IPS-18c (cell line): ENCODE measurements at regions not wholly inside any gene's neighbourhood (a gene's known extent, or its start where the extent isn't known, plus 50 kb on each side); places are given as distances from the start of the nearest gene placed in this dataset.
"Not testable (repeated sequence)": the region's sequence is repeated elsewhere in the genome, so short reads cannot be mapped to it uniquely, and the experiment has no call there.

ENCODE experiments used
- H3K4me3 ChIP-seq: 2 replicates; pipeline ENCODE4 v1.7.0; 2013; ENCODE audit warnings: low read depth, mild to moderate bottlenecking, low read length, moderate library complexity; ENCODE audit not compliant: insufficient read depth
- H3K9me3 ChIP-seq: one replicate; pipeline ENCODE4 v1.6.1; 2013; ENCODE audit warnings: mild to moderate bottlenecking, low read length, moderate library complexity; ENCODE audit not compliant: control insufficient read depth, insufficient read depth

DNA sequence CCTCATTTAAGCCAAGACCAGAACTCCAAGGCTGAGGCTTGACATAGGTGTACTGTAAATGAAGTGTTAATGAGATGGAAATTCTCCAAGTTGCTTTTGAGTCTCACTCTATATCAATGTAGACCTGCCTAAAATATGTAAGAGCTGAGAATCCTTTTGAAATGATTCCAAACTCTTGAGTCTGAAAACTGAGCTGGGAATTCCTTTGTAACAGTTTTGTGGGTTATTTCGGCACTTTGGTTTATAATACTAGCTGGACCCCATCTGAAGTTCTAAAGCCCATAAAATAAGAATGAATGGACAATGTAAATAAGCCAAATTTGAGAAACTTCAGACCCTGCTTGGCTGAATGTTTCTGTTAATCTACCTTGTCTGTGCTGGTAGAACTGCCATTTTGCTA, 558.9 kb downstream of the TTLL7 start:
- H3K9me3 ChIP-seq, H3K4me3 ChIP-seq: not testable (repeated sequence)

DNA sequence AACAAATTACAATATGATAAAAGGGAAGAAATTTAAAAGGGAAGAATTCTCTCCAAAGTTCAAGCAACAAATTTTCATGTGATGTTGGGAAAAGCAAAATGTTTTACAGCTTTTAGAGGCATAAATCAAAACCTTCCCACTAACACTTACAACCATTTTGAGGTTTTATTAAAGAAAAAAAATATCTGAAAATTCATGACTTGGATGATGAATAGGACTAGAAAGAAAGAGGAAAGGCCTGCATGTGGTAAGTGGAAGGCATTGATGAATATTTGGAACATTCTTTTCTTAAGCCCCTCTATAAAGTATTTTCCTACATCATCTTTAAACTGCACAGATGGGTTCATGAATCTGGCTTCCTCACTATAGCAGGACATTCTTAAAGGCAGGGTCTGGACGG, 560.6 kb downstream of the TTLL7 start:
- H3K4me3 ChIP-seq, H3K9me3 ChIP-seq: not testable (repeated sequence)

DNA sequence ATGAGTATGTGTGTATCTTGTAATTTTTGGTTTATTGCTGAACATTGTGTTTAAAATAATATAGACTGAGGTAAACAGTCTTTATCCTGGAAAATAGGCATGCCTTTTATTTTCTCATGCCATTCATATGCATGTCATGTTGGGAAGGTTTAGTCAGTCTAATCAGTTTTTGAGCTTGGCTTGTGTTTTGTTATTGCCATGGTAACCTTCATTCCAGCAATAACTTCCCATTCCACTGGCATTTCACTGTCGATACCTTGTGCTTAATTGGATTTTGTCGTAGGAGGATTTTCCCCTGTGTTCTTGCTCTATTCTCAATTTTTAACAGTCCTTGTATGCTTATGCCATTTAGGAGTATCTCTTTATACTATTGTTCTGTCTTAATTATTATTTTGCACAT, 563.6 kb downstream of the TTLL7 start:
- H3K9me3 ChIP-seq, H3K4me3 ChIP-seq: not testable (repeated sequence)

GRCh38 chr1:83427566-83427965, 571.4 kb downstream of the TTLL7 start:
- H3K4me3 ChIP-seq, H3K9me3 ChIP-seq: not testable (repeated sequence)

- not testable (repeated sequence) for H3K9me3 ChIP-seq
These were observed 575.5 kb downstream of the TTLL7 start for GRCh38 chr1:83423382-83423781.

DNA sequence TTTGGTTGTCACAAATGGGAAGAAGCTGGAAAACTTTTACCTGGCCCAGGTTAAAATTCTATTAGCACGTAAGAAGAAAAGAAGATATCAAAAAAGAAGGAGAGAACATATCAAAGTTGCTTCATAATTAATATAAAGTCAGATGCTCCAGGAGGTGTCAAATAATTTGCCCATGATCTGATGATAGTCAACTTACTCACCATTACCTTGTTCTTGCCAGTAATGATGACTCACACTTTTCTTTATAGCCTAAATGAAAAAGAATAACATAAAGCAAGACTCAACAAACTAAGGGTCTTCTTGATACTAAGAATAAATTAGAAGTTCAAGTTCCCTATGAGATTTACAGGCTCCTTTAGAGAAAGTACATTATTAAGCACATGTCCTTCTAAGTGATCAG, 580.4 kb downstream of the TTLL7 start:
- H3K9me3 ChIP-seq: no peaks in the 10 kb centered on the region
- H3K4me3 ChIP-seq: no peak overlapping the region

More at GRCh38 chr1:83423382-83423781, 575.5 kb downstream of the TTLL7 start:
- H3K4me3 ChIP-seq: not testable (repeated sequence)

GRCh38 chr1:83413839-83414107, 585.2 kb downstream of the TTLL7 start:
- H3K9me3 ChIP-seq, H3K4me3 ChIP-seq: not testable (repeated sequence)

- not testable (repeated sequence) for H3K4me3 ChIP-seq, H3K9me3 ChIP-seq
These were observed 588.1 kb downstream of the TTLL7 start for GRCh38 chr1:83410746-83411413.

DNA sequence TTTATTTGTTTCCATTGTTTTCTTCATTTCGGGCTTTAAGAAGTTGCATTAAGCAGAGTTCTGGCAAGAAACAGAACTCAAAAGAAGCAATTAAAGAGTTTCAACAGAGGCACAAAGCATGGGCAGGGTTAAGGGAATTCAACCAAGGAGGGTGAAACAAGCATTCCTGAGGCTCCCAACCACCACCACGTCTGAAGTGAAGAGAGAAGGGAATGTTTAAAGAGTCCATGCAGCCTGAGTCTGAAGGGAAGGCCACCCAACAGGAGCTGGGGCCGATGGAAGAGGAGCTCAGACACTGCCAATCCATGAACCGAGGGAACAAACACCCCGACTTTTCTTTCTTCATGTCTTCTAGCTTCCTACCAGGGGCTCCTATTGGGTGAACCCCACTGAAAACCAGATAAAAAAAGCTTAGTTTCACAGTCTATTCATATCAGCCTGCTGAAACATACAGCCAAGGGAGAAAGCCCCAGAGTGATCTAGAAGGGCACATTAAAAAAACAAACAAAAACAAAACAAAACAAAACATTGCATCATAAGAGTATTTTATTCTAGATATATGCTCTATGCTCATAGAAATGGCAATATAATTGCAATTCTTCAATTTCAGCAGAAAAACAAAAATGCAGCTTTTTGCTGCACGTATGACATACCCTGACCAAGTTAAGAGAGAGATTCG, 592.1 kb downstream of the TTLL7 start:
- H3K9me3 ChIP-seq, H3K4me3 ChIP-seq: not testable (repeated sequence)

DNA sequence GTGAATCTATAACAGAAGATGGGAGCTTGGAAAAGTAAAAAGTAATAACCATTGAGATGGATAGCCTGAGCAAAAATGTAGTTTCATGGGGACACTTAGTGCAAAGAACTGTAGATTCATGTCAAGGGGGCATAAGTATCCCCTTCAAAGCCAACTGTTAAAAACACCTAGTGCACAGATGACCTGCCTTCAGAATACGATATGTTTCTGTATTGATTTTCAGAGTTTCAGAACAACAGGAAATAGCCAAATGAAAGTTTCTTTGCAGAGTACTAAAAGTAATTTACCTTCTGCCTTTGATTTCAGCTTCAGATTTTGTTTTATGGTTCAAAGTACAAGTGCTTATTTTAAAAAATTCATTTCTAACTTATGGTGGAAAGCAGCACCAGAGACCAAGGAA, 593.1 kb downstream of the TTLL7 start:
- H3K9me3 ChIP-seq, H3K4me3 ChIP-seq: not testable (repeated sequence)

DNA sequence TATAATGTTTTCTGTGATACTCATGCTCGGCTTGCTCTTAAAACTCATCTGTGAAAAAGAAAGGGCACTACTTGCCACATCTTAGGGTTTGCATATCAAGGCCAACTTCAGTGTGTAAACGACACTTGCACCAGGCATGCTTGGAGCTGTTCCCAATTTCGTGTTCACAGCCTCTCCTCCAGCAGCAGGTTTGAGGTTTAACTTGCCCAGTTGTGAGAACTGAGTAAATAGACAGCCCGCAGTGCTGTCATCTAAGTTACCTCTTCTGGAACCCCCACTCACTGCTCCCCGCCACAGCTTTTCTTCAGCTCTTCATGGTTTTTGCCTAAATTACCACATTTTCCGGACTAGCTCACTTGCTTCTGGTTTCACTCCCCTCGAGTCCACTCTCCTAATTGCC, 595.4 kb downstream of the TTLL7 start:
- not testable (repeated sequence) for H3K9me3 ChIP-seq, H3K4me3 ChIP-seq

DNA sequence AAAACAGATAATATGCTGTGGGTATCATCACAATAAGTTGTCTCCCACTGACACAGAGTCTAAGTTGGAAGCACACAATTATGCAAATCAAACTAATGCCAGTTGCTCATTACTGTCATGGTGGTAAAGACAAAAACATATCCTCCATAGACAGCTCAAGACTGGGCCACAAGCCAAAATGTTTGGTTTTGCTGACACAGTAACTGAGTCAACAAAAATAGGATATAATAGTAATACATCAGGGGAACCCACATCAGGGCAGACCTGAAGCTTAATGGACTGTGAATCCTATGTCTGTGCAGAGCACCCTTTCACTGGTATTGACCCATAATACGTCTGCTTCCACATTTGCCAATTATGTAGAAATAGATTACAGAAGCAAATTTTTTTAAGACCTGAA, 597.8 kb downstream of the TTLL7 start:
- not testable (repeated sequence) for H3K4me3 ChIP-seq, H3K9me3 ChIP-seq

- not testable (repeated sequence) for H3K9me3 ChIP-seq, H3K4me3 ChIP-seq
These were observed 598.8 kb downstream of the TTLL7 start for GRCh38 chr1:83400173-83400572.

- H3K9me3 ChIP-seq, H3K4me3 ChIP-seq: not testable (repeated sequence)
These were observed 600.8 kb downstream of the TTLL7 start for GRCh38 chr1:83398125-83398524.

- H3K9me3 ChIP-seq, H3K4me3 ChIP-seq: not testable (repeated sequence)
These were observed 603.8 kb downstream of the TTLL7 start for GRCh38 chr1:83395130-83395529.

DNA sequence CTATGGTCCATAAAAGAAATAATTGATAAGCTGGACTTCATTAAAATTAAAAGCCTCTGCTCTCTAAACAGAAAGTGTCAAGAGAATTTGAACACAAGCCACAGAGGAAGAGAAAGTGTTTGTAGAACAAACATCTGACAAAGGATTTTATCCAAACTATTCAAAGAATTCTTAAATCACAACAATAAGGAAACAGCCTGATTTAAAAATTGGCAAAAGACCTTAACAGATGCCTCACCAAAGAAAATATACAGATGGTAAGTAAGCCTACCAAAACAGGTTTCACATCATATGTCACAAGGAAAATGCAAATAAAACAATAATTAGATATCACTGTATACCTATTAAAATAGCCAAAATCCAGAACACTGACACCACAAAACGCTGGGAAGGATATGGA, 612.0 kb downstream of the TTLL7 start:
- not testable (repeated sequence) for H3K9me3 ChIP-seq, H3K4me3 ChIP-seq

DNA sequence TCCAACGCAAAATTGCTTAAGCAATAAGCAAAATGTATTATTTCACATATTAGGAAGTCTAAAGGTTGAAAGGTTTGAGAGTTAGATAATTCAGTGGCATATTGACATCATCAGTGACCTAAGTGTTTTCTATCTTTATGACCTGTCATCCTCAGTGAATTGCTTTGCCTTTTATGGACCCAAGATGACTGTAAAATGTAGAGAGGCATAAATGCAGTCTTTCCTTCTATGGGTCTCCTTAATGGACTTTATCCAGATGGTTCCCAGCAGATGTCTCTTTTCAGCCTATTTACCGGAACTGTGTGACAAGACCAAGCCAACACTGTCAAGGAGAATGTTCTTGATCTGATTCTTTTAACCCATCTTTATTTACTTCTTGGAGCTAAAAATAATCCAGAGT, 615.8 kb downstream of the TTLL7 start:
- not testable (repeated sequence) for H3K4me3 ChIP-seq, H3K9me3 ChIP-seq

DNA sequence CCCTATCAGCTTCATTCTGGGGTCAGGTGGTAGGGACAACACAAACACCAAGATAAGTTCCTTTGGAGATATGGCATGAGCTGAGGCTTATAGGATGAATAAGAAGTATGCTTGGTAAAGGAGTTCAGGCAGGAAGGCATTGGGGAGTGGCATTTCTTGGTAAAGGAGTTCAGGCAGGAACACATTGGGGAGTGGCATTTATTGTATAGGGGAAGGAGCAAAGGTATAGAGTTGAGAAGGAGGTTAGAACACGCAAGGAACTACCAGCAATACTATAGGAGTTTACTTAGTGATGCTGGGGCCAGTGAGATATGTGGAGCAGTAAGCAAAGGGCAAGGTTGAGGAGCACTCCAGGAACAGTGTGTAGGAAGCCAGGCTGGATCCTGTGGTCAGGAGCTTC, 625.9 kb downstream of the TTLL7 start:
- not testable (repeated sequence) for H3K4me3 ChIP-seq, H3K9me3 ChIP-seq

DNA sequence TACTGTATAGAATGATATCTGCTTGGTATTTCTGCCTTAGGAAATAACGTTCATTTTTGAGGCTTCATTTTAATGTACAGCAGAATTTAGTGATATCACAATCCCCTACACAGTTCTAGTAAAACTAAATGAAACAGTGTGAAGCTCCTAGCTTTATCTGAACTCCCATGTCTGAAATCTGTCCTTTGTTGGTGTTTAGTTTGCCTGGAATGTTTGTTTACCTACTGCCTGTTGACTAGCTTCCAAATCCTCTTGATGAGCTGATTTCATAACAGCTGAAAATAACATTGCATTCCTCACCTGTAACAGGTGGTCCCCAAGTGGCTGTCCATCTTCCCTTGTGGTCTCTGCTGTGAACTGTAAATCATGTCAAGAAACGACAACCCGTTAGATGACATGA, 629.1 kb downstream of the TTLL7 start:
- H3K9me3 ChIP-seq, H3K4me3 ChIP-seq: not testable (repeated sequence)
